ENCODE measurements at regions not wholly inside any gene's neighbourhood (a gene's known extent, or its start where the extent isn't known, plus 50 kb on each side); places are given as distances from the start of the nearest gene placed in this dataset.

DNA sequence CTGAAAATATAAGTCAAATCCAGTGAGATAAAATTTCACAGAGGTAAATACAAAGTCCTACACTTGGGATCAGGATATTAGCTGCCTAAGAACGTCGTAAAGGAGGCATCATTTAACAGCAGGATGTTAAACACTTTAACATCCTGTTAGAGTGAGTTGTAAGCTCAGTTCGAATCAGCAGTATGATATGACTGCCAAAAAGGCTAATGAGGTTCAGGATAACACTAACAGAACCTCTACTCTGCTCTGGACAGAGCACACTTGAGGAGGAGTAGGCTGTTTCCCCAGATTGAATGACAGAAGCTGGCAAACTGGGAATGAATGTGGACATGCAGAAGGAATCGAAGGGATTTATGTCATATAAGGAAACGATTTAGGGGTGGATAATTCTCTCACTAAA, 227.1 kb upstream of the CD96 start:
- Histone ChIP-seq H3K79me1 (ENCODE audit: insufficient read depth, low read depth, low read length, poor library complexity, severe bottlenecking) (no peaks in the 10 kb centered on the region), H4K5ac (ENCODE audit: insufficient read length, low read depth, low read length) (no peak overlapping the region), H2BK120ac (ENCODE audit: low read depth, low read length, poor library complexity, severe bottlenecking) (no peak overlapping the region), H4K8ac (replicated peaks; ENCODE audit: insufficient read length, low read depth, low read length) (no peak overlapping the region), H2AK5ac (ENCODE audit: insufficient read length, low read length) (no peak overlapping the region), H3K9ac (ENCODE audit: extremely low read depth, insufficient read length, low read length) (no peak overlapping the region), H3K4me1 (ENCODE audit: insufficient read depth, low read length) (no peaks in the 10 kb centered on the region), H3K27ac (ENCODE audit: insufficient read length, low read depth, low read length) (no peak overlapping the region), H2BK20ac (ENCODE audit: low read depth, low read length, poor library complexity, severe bottlenecking) (no peak overlapping the region), H3K14ac (ENCODE audit: insufficient read depth, low read length) (no peak overlapping the region), H3K23ac (ENCODE audit: insufficient read length, low read depth, low read length) (no peak overlapping the region), H3K4me2 (ENCODE audit: insufficient read depth, insufficient read length, low read length) (no peak overlapping the region), H2BK15ac (ENCODE audit: low read depth, low read length) (no peak overlapping the region), H3K18ac (ENCODE audit: insufficient read length, low read depth, low read length) (no peak overlapping the region), H3K56ac (ENCODE audit: insufficient read length, low read depth, low read length) (no peak overlapping the region), H2AFZ (ENCODE audit: low read length) (no peak overlapping the region), H2BK12ac (ENCODE audit: insufficient read length, low read depth, low read length) (no peak overlapping the region), H4K20me1 (ENCODE audit: control insufficient read depth, insufficient read depth, insufficient read length) (no peaks in the 10 kb centered on the region), H3K9me3 (ENCODE audit: control insufficient read depth, low read depth, low read length) (no peaks in the 10 kb centered on the region), H3K23me2 (ENCODE audit: insufficient read length, low read depth, low read length, poor library complexity, severe bottlenecking) (no peaks in the 10 kb centered on the region), H4K91ac (ENCODE audit: insufficient read length, low read depth, low read length) (no peak overlapping the region), H3T11ph (ENCODE audit: low read length) (no peak overlapping the region), H2BK5ac (ENCODE audit: insufficient read length, low read length) (no peak overlapping the region), H3K79me2 (ENCODE audit: insufficient read depth, low read length) (no peaks in the 10 kb centered on the region), H3K27me3 (ENCODE audit: insufficient read depth, low read length) (no peaks in the 10 kb centered on the region), H3K4ac (ENCODE audit: low read depth, low read length) (no peak overlapping the region)
- Mint-ChIP-seq H3K9me3 (no peaks in the 10 kb centered on the region), H3K4me3 (no peak overlapping the region), H3K27ac (no peak overlapping the region), H3K4me1 (no peaks in the 10 kb centered on the region), H3K36me3 (ENCODE audit: insufficient read depth in 1 of 3, low read depth in 3 of 3) (no peaks in the 10 kb centered on the region), H3K27me3 (ENCODE audit: low read depth) (no peaks in the 10 kb centered on the region)
- no peak for DNase-seq
- WGBS (ENCODE audit: extremely low coverage, insufficient read length, low lambda C conversion rate): no CpG with 5 or more reads among the region's 5 CpGs
- TF ChIP-seq, protein P1, sequence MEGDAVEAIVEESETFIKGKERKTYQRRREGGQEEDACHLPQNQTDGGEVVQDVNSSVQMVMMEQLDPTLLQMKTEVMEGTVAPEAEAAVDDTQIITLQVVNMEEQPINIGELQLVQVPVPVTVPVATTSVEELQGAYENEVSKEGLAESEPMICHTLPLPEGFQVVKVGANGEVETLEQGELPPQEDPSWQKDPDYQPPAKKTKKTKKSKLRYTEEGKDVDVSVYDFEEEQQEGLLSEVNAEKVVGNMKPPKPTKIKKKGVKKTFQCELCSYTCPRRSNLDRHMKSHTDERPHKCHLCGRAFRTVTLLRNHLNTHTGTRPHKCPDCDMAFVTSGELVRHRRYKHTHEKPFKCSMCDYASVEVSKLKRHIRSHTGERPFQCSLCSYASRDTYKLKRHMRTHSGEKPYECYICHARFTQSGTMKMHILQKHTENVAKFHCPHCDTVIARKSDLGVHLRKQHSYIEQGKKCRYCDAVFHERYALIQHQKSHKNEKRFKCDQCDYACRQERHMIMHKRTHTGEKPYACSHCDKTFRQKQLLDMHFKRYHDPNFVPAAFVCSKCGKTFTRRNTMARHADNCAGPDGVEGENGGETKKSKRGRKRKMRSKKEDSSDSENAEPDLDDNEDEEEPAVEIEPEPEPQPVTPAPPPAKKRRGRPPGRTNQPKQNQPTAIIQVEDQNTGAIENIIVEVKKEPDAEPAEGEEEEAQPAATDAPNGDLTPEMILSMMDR (conservative IDR thresholded peaks at IDR 0.05): no peak
